GM12878 (cell line): ENCODE measurements at regions not wholly inside any gene's neighbourhood (a gene's known extent, or its start where the extent isn't known, plus 50 kb on each side); places are given as distances from the start of the nearest gene placed in this dataset.

Source experiments
- ATAC-seq: fragments of 200-7000 bp; cut with Tn5 transposase; 3 replicates; pipeline ENCODE4 v1.9.1; 2020; ENCODE audit warnings: mild to moderate bottlenecking, moderate library complexity
- BruUV-seq: library from RNA; stranded (reverse); fragments of 400-500 nt; replicated peaks from 2 replicates; lab custom pipeline; 2021; lab: Mats Ljungman, UMichigan
- CTCF ChIA-PET: fragments of 300-600 bp; sonication (Branson Sonifier 250); formaldehyde crosslinking; extraction: SDS; loops from one replicate; lab custom pipeline; 2021; ENCODE audit warnings: inconsistent platforms; lab: Yijun Ruan, JAX
- POLR2A ChIA-PET: fragments of 350-600 bp; formaldehyde crosslinking; extraction: SDS; loops from one replicate; lab custom pipeline; 2021; ENCODE audit warnings: inconsistent platforms; lab: Charles Lee
- RAD21 ChIA-PET: fragments of 300-600 bp; sonication (Branson Sonifier 250); formaldehyde crosslinking; loops from one replicate; lab custom pipeline; 2023; ENCODE audit warnings: antibody characterized with exemption; ENCODE audit not compliant: unreplicated experiment; lab: Charles Lee
- SMC1A ChIA-PET: fragments of 300-600 bp; sonication (Branson Sonifier 250); formaldehyde crosslinking; loops from one replicate; lab custom pipeline; 2023; ENCODE audit not compliant: unreplicated experiment, uncharacterized antibody; lab: Charles Lee
- DNase-seq: peaks from one replicate; pipeline ENCODE4 v3.0.0-alpha.2; 2011; ENCODE audit warnings: low read depth, low spot score
- FAIRE-seq: peaks from 3 replicates; lab custom pipeline; 2011; peaks lifted over from hg19 to GRCh38; lab: Jason Lieb, UNC
- H2AFZ ChIP-seq: 2 replicates; pipeline ENCODE4 v1.6.0; 2011; ENCODE audit warnings: low read depth, low read length, control low read depth; ENCODE audit not compliant: control insufficient read depth
- H3K27ac ChIP-seq: 2 replicates; pipeline ENCODE4 v1.5.1; 2011; ENCODE audit warnings: control low read depth; ENCODE audit not compliant: control insufficient read depth, insufficient read depth
- H3K27me3 ChIP-seq, 2 experiments: replicated peaks in 1 of 2; 2 replicates each; pipeline versions ENCODE4 v1.6.0 to v1.6.1; 2011; ENCODE audit warnings: low read length in 1 of 2; ENCODE audit not compliant: control insufficient read depth in 2 of 2, insufficient read depth in 2 of 2
- H3K36me3 ChIP-seq, 2 experiments: 2 replicates each; pipeline ENCODE4 v1.5.1; 2011; ENCODE audit warnings: low read length in 1 of 2; ENCODE audit not compliant: control insufficient read depth in 2 of 2, insufficient read depth in 2 of 2
- H3K4me1 ChIP-seq: 2 replicates; pipeline ENCODE4 v1.6.1; 2011; ENCODE audit warnings: mild to moderate bottlenecking, low read length, moderate library complexity, mixed read lengths; ENCODE audit not compliant: control insufficient read depth, insufficient read depth
- H3K4me2 ChIP-seq: 2 replicates; pipeline ENCODE4 v1.6.0; 2011; ENCODE audit warnings: control low read depth; ENCODE audit not compliant: control insufficient read depth, insufficient read depth
- H3K4me3 ChIP-seq: fragments of 200-600 bp; sonication (generic); 2 replicates; pipeline ENCODE4 v1.5.1; 2016
- H3K79me2 ChIP-seq: 2 replicates; pipeline ENCODE4 v1.6.0; 2011; ENCODE audit warnings: low read length; ENCODE audit not compliant: control insufficient read depth, insufficient read depth
- H3K9ac ChIP-seq: 2 replicates; pipeline ENCODE4 v1.8.0; 2011; ENCODE audit warnings: low read length, control low read depth, mixed read lengths; ENCODE audit not compliant: control insufficient read depth, insufficient read depth
- H3K9me3 ChIP-seq: replicated peaks from 3 replicates; pipeline ENCODE4 v1.5.1; 2011; ENCODE audit warnings: mild to moderate bottlenecking, low read length; ENCODE audit not compliant: control insufficient read depth, insufficient read depth
- H4K20me1 ChIP-seq: 2 replicates; pipeline ENCODE4 v1.6.0; 2011; ENCODE audit not compliant: control insufficient read depth, insufficient read depth
- CHD1 ChIP-seq: IDR thresholded peaks from 2 replicates; pipeline ENCODE4 v1.6.1; 2012; ENCODE audit warnings: low read depth, low read length, improper control_type of control experiment
- HDGF ChIP-seq: fragments of 450-650 bp; IDR thresholded peaks from 2 replicates; pipeline ENCODE4 v1.6.1; 2016; ENCODE audit warnings: antibody characterized with exemption
- POU2F2 ChIP-seq: IDR thresholded peaks from 3 replicates; pipeline ENCODE4 v1.6.1; 2011; ENCODE audit warnings: low read depth, mild to moderate bottlenecking, low read length, borderline replicate concordance
- RFX5 ChIP-seq: IDR thresholded peaks from 2 replicates; pipeline ENCODE4 v1.6.1; 2011; ENCODE audit warnings: low read depth, low read length, improper control_type of control experiment
- SPI1 ChIP-seq: IDR thresholded peaks from 2 replicates; pipeline ENCODE4 v1.6.1; 2011; ENCODE audit warnings: low read depth, mild to moderate bottlenecking, low read length, moderate library complexity, borderline replicate concordance; ENCODE audit not compliant: insufficient read depth
- STAT1 ChIP-seq: fragments of 450-650 bp; conservative IDR thresholded peaks from 2 replicates; pipeline ENCODE4 v1.6.1; 2014; ENCODE audit warnings: antibody characterized with exemption, mild to moderate bottlenecking
- TCF7 ChIP-seq: IDR thresholded peaks from 2 replicates; pipeline ENCODE4 v1.6.1; 2014; ENCODE audit warnings: antibody characterized with exemption, borderline replicate concordance
- ZNF384 ChIP-seq: IDR thresholded peaks from 2 replicates; pipeline ENCODE4 v1.6.1; 2012; ENCODE audit warnings: low read depth, mild to moderate bottlenecking, low read length, improper control_type of control experiment, borderline replicate concordance
- WGBS: methylation state at CpG from one replicate; pipeline ENCODE4 v1.1.6; 2016; ENCODE audit warnings: low lambda C conversion rate; ENCODE audit not compliant: insufficient replicate concordance, insufficient coverage; ENCODE audit errors: missing lambda C conversion rate; 5-methylcytosine and 5-hydroxymethylcytosine counted together
- in situ Hi-C: fragments of 300-500 bp; cut with MboI; formaldehyde crosslinking; loops from 9 replicates; pipeline ENCODE4 v1.14.3; 2018; ENCODE audit warnings: mixed read lengths
- intact Hi-C: fragments of 100-400 bp; cut with micrococcal nuclease; formaldehyde crosslinking; loops from one replicate; pipeline ENCODE4 v1.14.2; 2022; ENCODE audit not compliant: unreplicated experiment
- TF ChIP-seq, protein P1 (sequence below): fragments of 450-650 bp; formaldehyde crosslinking; IDR thresholded peaks from 2 replicates; pipeline ENCODE4 v1.4.0; 2022; ENCODE audit warnings: mild to moderate bottlenecking, moderate library complexity
- TF ChIP-seq, protein P2 (sequence below): fragments of 450-650 bp; IDR thresholded peaks from 2 replicates; pipeline ENCODE4 v1.6.1; 2018; ENCODE audit warnings: borderline replicate concordance, mild to moderate bottlenecking; ENCODE audit not compliant: partially characterized antibody
- TF ChIP-seq, protein P3 (sequence below): fragments of 450-650 bp; IDR thresholded peaks from 2 replicates; pipeline ENCODE4 v1.6.1; 2017; ENCODE audit warnings: antibody characterized with exemption, mild to moderate bottlenecking, moderate library complexity
- TF ChIP-seq, protein P4 (sequence below): fragments of 450-650 bp; IDR thresholded peaks from 2 replicates; pipeline ENCODE4 v1.6.1; 2017; ENCODE audit warnings: mild to moderate bottlenecking, moderate library complexity

DNA sequence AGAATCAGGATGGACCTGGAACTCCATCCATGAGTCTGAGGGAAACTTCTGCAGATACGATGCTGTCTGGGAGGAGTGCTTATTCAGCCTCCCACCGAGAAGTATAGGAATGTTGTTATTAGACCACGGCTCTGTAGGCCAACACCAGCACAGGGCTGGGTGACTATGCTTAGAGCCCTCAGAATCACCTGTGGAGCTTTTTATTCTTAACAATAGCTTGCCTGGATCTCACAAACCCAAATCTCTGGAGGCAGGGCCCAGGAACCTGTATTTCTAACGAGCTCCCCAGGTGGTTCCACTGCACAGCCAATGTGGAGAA is 55.6 kb upstream of the ARID5B start:
- Histone ChIP-seq H2AFZ (no peak overlapping the region), H3K27me3 (no peaks in the 10 kb centered on the region), H3K4me1 (no peaks in the 10 kb centered on the region), H3K27ac (no peak overlapping the region), H4K20me1 (no peaks in the 10 kb centered on the region), H3K4me2 (no peak overlapping the region), H3K79me2 (no peaks in the 10 kb centered on the region), H3K4me3 (no peak overlapping the region), H3K36me3 (no peaks in the 10 kb centered on the region), H3K9ac (no peak overlapping the region), H3K9me3 (no peaks in the 10 kb centered on the region)
- DNase-seq (no peak), ATAC-seq (no peak), FAIRE-seq (no peak)
- 57% methylated on average over 4 of the region's 4 CpGs for WGBS
- SMC1A ChIA-PET: interaction anchor here (1.5 kb wide), 1 partner anchor 22 kb away, joined by 3 read pairs; no protein-coding TSS in a partner anchor
- no TSS peak for BruUV-seq
- in situ Hi-C loops (loop anchor here (25.0 kb wide), 2 partner anchors 709 to 1034 kb away; no protein-coding TSS in a partner anchor), intact Hi-C loops (no loop called here)
- CTCF ChIA-PET: no interaction called here
- RAD21 ChIA-PET: no interaction called here
- POLR2A ChIA-PET: no interaction called here
- TF ChIP-seq SPI1: no peak
- TF ChIP-seq, protein P1, sequence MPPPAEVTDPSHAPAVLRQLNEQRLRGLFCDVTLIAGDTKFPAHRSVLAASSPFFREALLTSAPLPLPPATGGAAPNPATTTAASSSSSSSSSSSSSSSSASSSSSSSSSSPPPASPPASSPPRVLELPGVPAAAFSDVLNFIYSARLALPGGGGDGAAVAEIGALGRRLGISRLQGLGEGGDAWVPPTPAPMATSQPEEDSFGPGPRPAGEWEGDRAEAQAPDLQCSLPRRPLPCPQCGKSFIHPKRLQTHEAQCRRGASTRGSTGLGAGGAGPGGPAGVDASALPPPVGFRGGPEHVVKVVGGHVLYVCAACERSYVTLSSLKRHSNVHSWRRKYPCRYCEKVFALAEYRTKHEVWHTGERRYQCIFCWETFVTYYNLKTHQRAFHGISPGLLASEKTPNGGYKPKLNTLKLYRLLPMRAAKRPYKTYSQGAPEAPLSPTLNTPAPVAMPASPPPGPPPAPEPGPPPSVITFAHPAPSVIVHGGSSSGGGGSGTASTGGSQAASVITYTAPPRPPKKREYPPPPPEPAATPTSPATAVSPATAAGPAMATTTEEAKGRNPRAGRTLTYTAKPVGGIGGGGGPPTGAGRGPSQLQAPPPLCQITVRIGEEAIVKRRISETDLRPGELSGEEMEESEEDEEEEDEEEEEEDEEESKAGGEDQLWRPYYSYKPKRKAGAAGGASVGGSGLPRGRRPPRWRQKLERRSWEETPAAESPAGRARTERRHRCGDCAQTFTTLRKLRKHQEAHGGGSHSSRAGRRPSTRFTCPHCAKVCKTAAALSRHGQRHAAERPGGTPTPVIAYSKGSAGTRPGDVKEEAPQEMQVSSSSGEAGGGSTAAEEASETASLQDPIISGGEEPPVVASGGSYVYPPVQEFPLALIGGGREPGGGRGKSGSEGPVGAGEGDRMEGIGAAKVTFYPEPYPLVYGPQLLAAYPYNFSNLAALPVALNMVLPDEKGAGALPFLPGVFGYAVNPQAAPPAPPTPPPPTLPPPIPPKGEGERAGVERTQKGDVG (CRISPR knock-in tag): no peak
- TF ChIP-seq POU2F2: no peak
- no peak for TF ChIP-seq ZNF384
- TF ChIP-seq STAT1: no peak
- no peak for TF ChIP-seq CHD1
- TF ChIP-seq, protein P2, sequence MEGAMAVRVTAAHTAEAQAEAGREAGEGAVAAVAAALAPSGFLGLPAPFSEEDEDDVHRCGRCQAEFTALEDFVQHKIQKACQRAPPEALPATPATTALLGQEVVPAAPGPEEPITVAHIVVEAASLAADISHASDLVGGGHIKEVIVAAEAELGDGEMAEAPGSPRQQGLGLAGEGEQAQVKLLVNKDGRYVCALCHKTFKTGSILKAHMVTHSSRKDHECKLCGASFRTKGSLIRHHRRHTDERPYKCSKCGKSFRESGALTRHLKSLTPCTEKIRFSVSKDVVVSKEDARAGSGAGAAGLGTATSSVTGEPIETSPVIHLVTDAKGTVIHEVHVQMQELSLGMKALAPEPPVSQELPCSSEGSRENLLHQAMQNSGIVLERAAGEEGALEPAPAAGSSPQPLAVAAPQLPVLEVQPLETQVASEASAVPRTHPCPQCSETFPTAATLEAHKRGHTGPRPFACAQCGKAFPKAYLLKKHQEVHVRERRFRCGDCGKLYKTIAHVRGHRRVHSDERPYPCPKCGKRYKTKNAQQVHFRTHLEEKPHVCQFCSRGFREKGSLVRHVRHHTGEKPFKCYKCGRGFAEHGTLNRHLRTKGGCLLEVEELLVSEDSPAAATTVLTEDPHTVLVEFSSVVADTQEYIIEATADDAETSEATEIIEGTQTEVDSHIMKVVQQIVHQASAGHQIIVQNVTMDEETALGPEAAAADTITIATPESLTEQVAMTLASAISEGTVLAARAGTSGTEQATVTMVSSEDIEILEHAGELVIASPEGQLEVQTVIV: no peak
- TF ChIP-seq HDGF: no peak
- no peak for TF ChIP-seq RFX5
- TF ChIP-seq, protein P3, sequence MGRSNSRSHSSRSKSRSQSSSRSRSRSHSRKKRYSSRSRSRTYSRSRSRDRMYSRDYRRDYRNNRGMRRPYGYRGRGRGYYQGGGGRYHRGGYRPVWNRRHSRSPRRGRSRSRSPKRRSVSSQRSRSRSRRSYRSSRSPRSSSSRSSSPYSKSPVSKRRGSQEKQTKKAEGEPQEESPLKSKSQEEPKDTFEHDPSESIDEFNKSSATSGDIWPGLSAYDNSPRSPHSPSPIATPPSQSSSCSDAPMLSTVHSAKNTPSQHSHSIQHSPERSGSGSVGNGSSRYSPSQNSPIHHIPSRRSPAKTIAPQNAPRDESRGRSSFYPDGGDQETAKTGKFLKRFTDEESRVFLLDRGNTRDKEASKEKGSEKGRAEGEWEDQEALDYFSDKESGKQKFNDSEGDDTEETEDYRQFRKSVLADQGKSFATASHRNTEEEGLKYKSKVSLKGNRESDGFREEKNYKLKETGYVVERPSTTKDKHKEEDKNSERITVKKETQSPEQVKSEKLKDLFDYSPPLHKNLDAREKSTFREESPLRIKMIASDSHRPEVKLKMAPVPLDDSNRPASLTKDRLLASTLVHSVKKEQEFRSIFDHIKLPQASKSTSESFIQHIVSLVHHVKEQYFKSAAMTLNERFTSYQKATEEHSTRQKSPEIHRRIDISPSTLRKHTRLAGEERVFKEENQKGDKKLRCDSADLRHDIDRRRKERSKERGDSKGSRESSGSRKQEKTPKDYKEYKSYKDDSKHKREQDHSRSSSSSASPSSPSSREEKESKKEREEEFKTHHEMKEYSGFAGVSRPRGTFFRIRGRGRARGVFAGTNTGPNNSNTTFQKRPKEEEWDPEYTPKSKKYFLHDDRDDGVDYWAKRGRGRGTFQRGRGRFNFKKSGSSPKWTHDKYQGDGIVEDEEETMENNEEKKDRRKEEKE: no peak
- no peak for TF ChIP-seq TCF7
- TF ChIP-seq, protein P4, sequence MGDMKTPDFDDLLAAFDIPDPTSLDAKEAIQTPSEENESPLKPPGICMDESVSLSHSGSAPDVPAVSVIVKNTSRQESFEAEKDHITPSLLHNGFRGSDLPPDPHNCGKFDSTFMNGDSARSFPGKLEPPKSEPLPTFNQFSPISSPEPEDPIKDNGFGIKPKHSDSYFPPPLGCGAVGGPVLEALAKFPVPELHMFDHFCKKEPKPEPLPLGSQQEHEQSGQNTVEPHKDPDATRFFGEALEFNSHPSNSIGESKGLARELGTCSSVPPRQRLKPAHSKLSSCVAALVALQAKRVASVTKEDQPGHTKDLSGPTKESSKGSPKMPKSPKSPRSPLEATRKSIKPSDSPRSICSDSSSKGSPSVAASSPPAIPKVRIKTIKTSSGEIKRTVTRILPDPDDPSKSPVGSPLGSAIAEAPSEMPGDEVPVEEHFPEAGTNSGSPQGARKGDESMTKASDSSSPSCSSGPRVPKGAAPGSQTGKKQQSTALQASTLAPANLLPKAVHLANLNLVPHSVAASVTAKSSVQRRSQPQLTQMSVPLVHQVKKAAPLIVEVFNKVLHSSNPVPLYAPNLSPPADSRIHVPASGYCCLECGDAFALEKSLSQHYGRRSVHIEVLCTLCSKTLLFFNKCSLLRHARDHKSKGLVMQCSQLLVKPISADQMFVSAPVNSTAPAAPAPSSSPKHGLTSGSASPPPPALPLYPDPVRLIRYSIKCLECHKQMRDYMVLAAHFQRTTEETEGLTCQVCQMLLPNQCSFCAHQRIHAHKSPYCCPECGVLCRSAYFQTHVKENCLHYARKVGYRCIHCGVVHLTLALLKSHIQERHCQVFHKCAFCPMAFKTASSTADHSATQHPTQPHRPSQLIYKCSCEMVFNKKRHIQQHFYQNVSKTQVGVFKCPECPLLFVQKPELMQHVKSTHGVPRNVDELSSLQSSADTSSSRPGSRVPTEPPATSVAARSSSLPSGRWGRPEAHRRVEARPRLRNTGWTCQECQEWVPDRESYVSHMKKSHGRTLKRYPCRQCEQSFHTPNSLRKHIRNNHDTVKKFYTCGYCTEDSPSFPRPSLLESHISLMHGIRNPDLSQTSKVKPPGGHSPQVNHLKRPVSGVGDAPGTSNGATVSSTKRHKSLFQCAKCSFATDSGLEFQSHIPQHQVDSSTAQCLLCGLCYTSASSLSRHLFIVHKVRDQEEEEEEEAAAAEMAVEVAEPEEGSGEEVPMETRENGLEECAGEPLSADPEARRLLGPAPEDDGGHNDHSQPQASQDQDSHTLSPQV: no peak
